ENCODE measurements at regions not wholly inside any gene's neighbourhood (a gene's known extent, or its start where the extent isn't known, plus 50 kb on each side); places are given as distances from the start of the nearest gene placed in this dataset.

GRCh38 chr17:69834494-69834893 is 240.5 kb upstream of the KCNJ16 start:
- Histone ChIP-seq H3K4me3 (no peak overlapping the region), H3K36me3 (ENCODE audit: insufficient read depth in 1 of 2, low read depth in 1 of 2) (no peaks in the 10 kb centered on the region), H3K27me3 (ENCODE audit: insufficient read depth in 3 of 3, low read length in 2 of 3) (no peaks in the 10 kb centered on the region), H3K4me1 (peaks cover 7% of the 10 kb centered on the region), H3K27ac (no peak overlapping the region), H3K9me3 (no peaks in the 10 kb centered on the region)
- intact Hi-C loops (cut with DNase I), result loop anchor here in 1 of 2 donors (10.0 kb wide), 1 partner anchor 180 kb away; no protein-coding TSS in a partner anchor
- 54 to 63% (median 57%) methylated on average over 2 of the region's 2 CpGs for WGBS, 3 donors
- DNase-seq (no peak), ATAC-seq (peak in 1 of 4 donors; percentile 32)
- TF ChIP-seq, protein P1, sequence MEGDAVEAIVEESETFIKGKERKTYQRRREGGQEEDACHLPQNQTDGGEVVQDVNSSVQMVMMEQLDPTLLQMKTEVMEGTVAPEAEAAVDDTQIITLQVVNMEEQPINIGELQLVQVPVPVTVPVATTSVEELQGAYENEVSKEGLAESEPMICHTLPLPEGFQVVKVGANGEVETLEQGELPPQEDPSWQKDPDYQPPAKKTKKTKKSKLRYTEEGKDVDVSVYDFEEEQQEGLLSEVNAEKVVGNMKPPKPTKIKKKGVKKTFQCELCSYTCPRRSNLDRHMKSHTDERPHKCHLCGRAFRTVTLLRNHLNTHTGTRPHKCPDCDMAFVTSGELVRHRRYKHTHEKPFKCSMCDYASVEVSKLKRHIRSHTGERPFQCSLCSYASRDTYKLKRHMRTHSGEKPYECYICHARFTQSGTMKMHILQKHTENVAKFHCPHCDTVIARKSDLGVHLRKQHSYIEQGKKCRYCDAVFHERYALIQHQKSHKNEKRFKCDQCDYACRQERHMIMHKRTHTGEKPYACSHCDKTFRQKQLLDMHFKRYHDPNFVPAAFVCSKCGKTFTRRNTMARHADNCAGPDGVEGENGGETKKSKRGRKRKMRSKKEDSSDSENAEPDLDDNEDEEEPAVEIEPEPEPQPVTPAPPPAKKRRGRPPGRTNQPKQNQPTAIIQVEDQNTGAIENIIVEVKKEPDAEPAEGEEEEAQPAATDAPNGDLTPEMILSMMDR (IDR thresholded peaks at IDR 0.05), result no peak

GRCh38 chr17:69851736-69852135 is 223.3 kb upstream of the KCNJ16 start:
- no peaks in the 10 kb centered on the region for H3K9me3 ChIP-seq
- WGBS, 3 donors, result 85 to 87% (median 85%) methylated on average over 4 of the region's 4 CpGs
- H3K4me1 ChIP-seq, result peaks cover 14% of the 10 kb centered on the region
- H3K27me3 ChIP-seq (ENCODE audit: insufficient read depth in 3 of 3, low read length in 2 of 3), result no peaks in the 10 kb centered on the region
- DNase-seq (no peak), ATAC-seq (no peak)
- no peak overlapping the region for H3K4me3 ChIP-seq
- TF ChIP-seq, protein P1 (IDR thresholded peaks at IDR 0.05), result no peak
- intact Hi-C loops (cut with DNase I), result no loop called here
- H3K27ac ChIP-seq, result no peak overlapping the region
- no peaks in the 10 kb centered on the region for H3K36me3 ChIP-seq (ENCODE audit: insufficient read depth in 1 of 2, low read depth in 1 of 2)

GRCh38 chr17:69853541-69854224 is 221.3 kb upstream of the KCNJ16 start:
- H3K36me3 ChIP-seq (ENCODE audit: insufficient read depth in 1 of 2, low read depth in 1 of 2), result no peaks in the 10 kb centered on the region
- peaks cover 14% of the 10 kb centered on the region for H3K9me3 ChIP-seq
- no peaks in the 10 kb centered on the region for H3K27me3 ChIP-seq (ENCODE audit: insufficient read depth in 3 of 3, low read length in 2 of 3)
- TF ChIP-seq, protein P1 (IDR thresholded peaks at IDR 0.05), result no peak
- H3K27ac ChIP-seq, result peak overlapping the region; percentile 0
- intact Hi-C loops (cut with DNase I), result no loop called here
- DNase-seq (no peak), ATAC-seq (no peak)
- peaks cover 14% of the 10 kb centered on the region for H3K4me1 ChIP-seq
- 25 to 40% (median 35%) methylated on average over 4 of the region's 4 CpGs for WGBS, 3 donors
- H3K4me3 ChIP-seq, result no peak overlapping the region

- peak overlapping the region; percentile 0 for H3K27ac ChIP-seq
- no peak for ATAC-seq
- H3K4me1 ChIP-seq, result peaks cover 14% of the 10 kb centered on the region
- WGBS, 3 donors, result 31 to 41% (median 41%) methylated on average over 1 of the region's 1 CpG
- H3K4me3 ChIP-seq, result no peak overlapping the region
- TF ChIP-seq, protein P1 (IDR thresholded peaks at IDR 0.05), result no peak
- H3K36me3 ChIP-seq (ENCODE audit: insufficient read depth in 1 of 2, low read depth in 1 of 2), result no peaks in the 10 kb centered on the region
- no peaks in the 10 kb centered on the region for H3K27me3 ChIP-seq (ENCODE audit: insufficient read depth in 3 of 3, low read length in 2 of 3)
- DNase-seq, result no peak
- H3K9me3 ChIP-seq, result peaks cover 17% of the 10 kb centered on the region
- intact Hi-C loops (cut with DNase I), result no loop called here
Measured at GRCh38 chr17:69854225-69854780, 220.7 kb upstream of the KCNJ16 start.

All from psoas muscle (tissue), 7 donors.